Caco-2 (cell line): ENCODE measurements at regions not wholly inside any gene's neighbourhood (a gene's known extent, or its start where the extent isn't known, plus 50 kb on each side); places are given as distances from the start of the nearest gene placed in this dataset.

Source experiments
- BruUV-seq: library from RNA; stranded (reverse); fragments of 400-500 nt; replicated peaks from 2 replicates; lab custom pipeline; 2021; lab: Mats Ljungman, UMichigan
- CTCF ChIA-PET: fragments of 300-600 bp; sonication (Branson Sonifier 250); formaldehyde crosslinking; loops from one replicate; lab custom pipeline; 2022; ENCODE audit warnings: antibody characterized with exemption; lab: Charles Lee
- POLR2A ChIA-PET: fragments of 300-600 bp; sonication (Branson Sonifier 250); formaldehyde crosslinking; loops from one replicate; lab custom pipeline; 2022; ENCODE audit warnings: antibody characterized with exemption; lab: Charles Lee
- DNase-seq, 2 experiments: peaks; one replicate each; pipeline versions ENCODE4 v3.0.0 to v3.0.0-alpha.2; 2020 to 2022
- H3K27me3 ChIP-seq: replicated peaks from 2 replicates; pipeline ENCODE4 v1.6.0; 2011; ENCODE audit warnings: low read length; ENCODE audit not compliant: control insufficient read depth, insufficient read depth
- H3K36me3 ChIP-seq: 2 replicates; pipeline ENCODE4 v1.5.1; 2011; ENCODE audit warnings: low read length; ENCODE audit not compliant: control insufficient read depth, insufficient read depth
- H3K4me1 ChIP-seq: fragments of 250-450 bp; sonication (Bioruptor Pico); 2 replicates; pipeline ENCODE4 v1.5.1; 2020; ENCODE audit warnings: mild to moderate bottlenecking
- H3K4me3 ChIP-seq: 2 replicates; pipeline ENCODE4 v1.5.1; 2011; ENCODE audit warnings: low read depth, mild to moderate bottlenecking, control low read depth, low read length
- H3K9me3 ChIP-seq: fragments of 250-450 bp; sonication (Bioruptor Pico); 2 replicates; pipeline ENCODE4 v1.5.1; 2020; ENCODE audit warnings: mild to moderate bottlenecking, moderate library complexity
- H3K27ac Mint-ChIP-seq: one replicate; pipeline ENCODE4 v1.8.0; 2022; ENCODE audit warnings: mixed read lengths; ENCODE audit not compliant: unreplicated experiment
- H3K27me3 Mint-ChIP-seq: one replicate; pipeline ENCODE4 v1.8.0; 2022; ENCODE audit warnings: mixed read lengths; ENCODE audit not compliant: insufficient read depth, unreplicated experiment
- H3K36me3 Mint-ChIP-seq: one replicate; pipeline ENCODE4 v1.8.0; 2022; ENCODE audit warnings: mild to moderate bottlenecking, mixed read lengths; ENCODE audit not compliant: insufficient read depth, unreplicated experiment
- H3K4me1 Mint-ChIP-seq: one replicate; pipeline ENCODE4 v1.8.0; 2022; ENCODE audit warnings: low read depth, mixed read lengths; ENCODE audit not compliant: unreplicated experiment
- H3K4me3 Mint-ChIP-seq: one replicate; pipeline ENCODE4 v1.8.0; 2022; ENCODE audit warnings: mild to moderate bottlenecking, moderate library complexity, mixed read lengths; ENCODE audit not compliant: unreplicated experiment
- H3K9me3 Mint-ChIP-seq: one replicate; pipeline ENCODE4 v1.8.0; 2022; ENCODE audit warnings: mixed read lengths; ENCODE audit not compliant: unreplicated experiment
- intact Hi-C: fragments of 100-400 bp; cut with micrococcal nuclease; formaldehyde crosslinking; loops from one replicate; pipeline ENCODE4 v1.10.0; 2022; ENCODE audit not compliant: unreplicated experiment
- TF ChIP-seq, protein P1 (sequence below), 2 experiments: fragments of 200-600 bp in 1 of 2; IDR thresholded peaks; 1 replicate in 1 of 2; 2 replicates in 1 of 2; pipeline versions ENCODE4 v1.5.1 to v1.8.0; 2011 to 2022; ENCODE audit warnings: antibody characterized with exemption in 1 of 2, control low read depth in 1 of 2, inconsistent platforms in 1 of 2, low read depth in 1 of 2, low read length in 1 of 2, mild to moderate bottlenecking in 1 of 2, moderate library complexity in 1 of 2; ENCODE audit not compliant: insufficient read depth in 1 of 2, severe bottlenecking in 1 of 2, unreplicated experiment in 1 of 2

GRCh38 chr18:57297306-57297705, 55.1 kb upstream of the ST8SIA3 start:
- no peak for DNase-seq
- H3K27me3 Mint-ChIP-seq = no peaks in the 10 kb centered on the region
- Histone ChIP-seq H3K36me3 (no peaks in the 10 kb centered on the region), H3K27me3 (no peaks in the 10 kb centered on the region), H3K4me1 (no peaks in the 10 kb centered on the region), H3K4me3 (no peak overlapping the region), H3K9me3 (no peaks in the 10 kb centered on the region)
- no peaks in the 10 kb centered on the region for H3K36me3 Mint-ChIP-seq
- H3K27ac Mint-ChIP-seq = no peak overlapping the region
- H3K9me3 Mint-ChIP-seq = no peaks in the 10 kb centered on the region
- TF ChIP-seq, protein P1, sequence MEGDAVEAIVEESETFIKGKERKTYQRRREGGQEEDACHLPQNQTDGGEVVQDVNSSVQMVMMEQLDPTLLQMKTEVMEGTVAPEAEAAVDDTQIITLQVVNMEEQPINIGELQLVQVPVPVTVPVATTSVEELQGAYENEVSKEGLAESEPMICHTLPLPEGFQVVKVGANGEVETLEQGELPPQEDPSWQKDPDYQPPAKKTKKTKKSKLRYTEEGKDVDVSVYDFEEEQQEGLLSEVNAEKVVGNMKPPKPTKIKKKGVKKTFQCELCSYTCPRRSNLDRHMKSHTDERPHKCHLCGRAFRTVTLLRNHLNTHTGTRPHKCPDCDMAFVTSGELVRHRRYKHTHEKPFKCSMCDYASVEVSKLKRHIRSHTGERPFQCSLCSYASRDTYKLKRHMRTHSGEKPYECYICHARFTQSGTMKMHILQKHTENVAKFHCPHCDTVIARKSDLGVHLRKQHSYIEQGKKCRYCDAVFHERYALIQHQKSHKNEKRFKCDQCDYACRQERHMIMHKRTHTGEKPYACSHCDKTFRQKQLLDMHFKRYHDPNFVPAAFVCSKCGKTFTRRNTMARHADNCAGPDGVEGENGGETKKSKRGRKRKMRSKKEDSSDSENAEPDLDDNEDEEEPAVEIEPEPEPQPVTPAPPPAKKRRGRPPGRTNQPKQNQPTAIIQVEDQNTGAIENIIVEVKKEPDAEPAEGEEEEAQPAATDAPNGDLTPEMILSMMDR (IDR thresholded peaks at IDR 0.05; ENCODE audit: insufficient read depth in 1 of 2, low read depth in 1 of 2, low read length in 1 of 2, severe bottlenecking in 1 of 2, unreplicated experiment in 1 of 2) = no peak
- no peak overlapping the region for H3K4me3 Mint-ChIP-seq
- ChIA-PET POLR2A (no interaction called here), CTCF (no interaction called here)
- intact Hi-C loops = no loop called here
- H3K4me1 Mint-ChIP-seq = no peaks in the 10 kb centered on the region
- no TSS peak for BruUV-seq

- Mint-ChIP-seq H3K4me1 (no peaks in the 10 kb centered on the region), H3K36me3 (no peaks in the 10 kb centered on the region), H3K9me3 (no peaks in the 10 kb centered on the region), H3K4me3 (no peak overlapping the region), H3K27ac (no peak overlapping the region), H3K27me3 (no peaks in the 10 kb centered on the region)
- no peaks in the 10 kb centered on the region for H3K9me3 ChIP-seq
- intact Hi-C loops = no loop called here
- H3K4me3 ChIP-seq = no peak overlapping the region
- no peaks in the 10 kb centered on the region for H3K27me3 ChIP-seq
- POLR2A ChIA-PET = no interaction called here
- H3K36me3 ChIP-seq = no peaks in the 10 kb centered on the region
- H3K4me1 ChIP-seq = no peaks in the 10 kb centered on the region
- no peak for DNase-seq
- CTCF ChIA-PET = interaction anchor here (0.6 kb wide), 1 partner anchor 83 kb away, joined by 3 read pairs; no protein-coding TSS in a partner anchor
- BruUV-seq = no TSS peak
- TF ChIP-seq, protein P1 (IDR thresholded peaks at IDR 0.05; ENCODE audit: insufficient read depth in 1 of 2, low read depth in 1 of 2, low read length in 1 of 2, severe bottlenecking in 1 of 2, unreplicated experiment in 1 of 2) = no peak
Measured at GRCh38 chr18:57299931-57300330, 52.4 kb upstream of the ST8SIA3 start.

GRCh38 chr18:57301573-57302559, 50.5 kb upstream of the ST8SIA3 start:
- Histone ChIP-seq H3K4me1 (no peaks in the 10 kb centered on the region), H3K27me3 (no peaks in the 10 kb centered on the region; the same call in 1 of the 2 replicates), H3K4me3 (no peak overlapping the region), H3K9me3 (no peaks in the 10 kb centered on the region), H3K36me3 (no peaks in the 10 kb centered on the region)
- H3K4me1 Mint-ChIP-seq = no peaks in the 10 kb centered on the region
- TF ChIP-seq, protein P1 (IDR thresholded peaks at IDR 0.05; ENCODE audit: insufficient read depth in 1 of 2, low read depth in 1 of 2, low read length in 1 of 2, severe bottlenecking in 1 of 2, unreplicated experiment in 1 of 2) = no peak
- POLR2A ChIA-PET = no interaction called here
- H3K36me3 Mint-ChIP-seq = no peaks in the 10 kb centered on the region
- H3K4me3 Mint-ChIP-seq = no peak overlapping the region
- H3K27me3 Mint-ChIP-seq = no peaks in the 10 kb centered on the region
- H3K9me3 Mint-ChIP-seq = no peaks in the 10 kb centered on the region
- no peak overlapping the region for H3K27ac Mint-ChIP-seq
- intact Hi-C loops = no loop called here
- CTCF ChIA-PET = no interaction called here
- DNase-seq = no peak
- BruUV-seq = no TSS peak
